Ishikawa (cell line): ENCODE measurements at regions not wholly inside any gene's neighbourhood (a gene's known extent, or its start where the extent isn't known, plus 50 kb on each side); places are given as distances from the start of the nearest gene placed in this dataset.

Experiments
- CEBPB ChIP-seq: IDR thresholded peaks from 2 replicates; pipeline ENCODE4 v1.6.1; 2012
- CREB1 ChIP-seq: IDR thresholded peaks from 2 replicates; pipeline ENCODE4 v1.6.1; 2012; ENCODE audit warnings: low read depth
- EGR1 ChIP-seq: IDR thresholded peaks from 2 replicates; pipeline ENCODE4 v1.6.1; 2012
- EP300 ChIP-seq: IDR thresholded peaks from 2 replicates; pipeline ENCODE4 v1.6.1; 2012; ENCODE audit warnings: borderline replicate concordance
- FOXM1 ChIP-seq: IDR thresholded peaks from 2 replicates; pipeline ENCODE4 v1.6.1; 2012; ENCODE audit warnings: low read depth, borderline replicate concordance
- MAX ChIP-seq: IDR thresholded peaks from 2 replicates; pipeline ENCODE4 v1.6.1; 2012
- RAD21 ChIP-seq: IDR thresholded peaks from 2 replicates; pipeline ENCODE4 v1.6.1; 2012; ENCODE audit warnings: low read depth
- REST ChIP-seq: IDR thresholded peaks from 2 replicates; pipeline ENCODE4 v1.6.1; 2012; ENCODE audit warnings: low read depth, mild to moderate bottlenecking
- TAF1 ChIP-seq: IDR thresholded peaks from 2 replicates; pipeline ENCODE4 v1.6.1; 2012; ENCODE audit warnings: low read depth, mild to moderate bottlenecking
- TCF12 ChIP-seq: IDR thresholded peaks from 2 replicates; pipeline ENCODE4 v1.6.1; 2012; ENCODE audit warnings: low read depth
- TEAD4 ChIP-seq: IDR thresholded peaks from 2 replicates; pipeline ENCODE4 v1.6.1; 2012
- USF1 ChIP-seq: IDR thresholded peaks from 2 replicates; pipeline ENCODE4 v1.6.1; 2012
- YY1 ChIP-seq: IDR thresholded peaks from 2 replicates; pipeline ENCODE4 v1.6.1; 2012; ENCODE audit warnings: low read depth

- TF ChIP-seq MAX (no peak), REST (no peak), EP300 (no peak), TCF12 (no peak), CREB1 (no peak), CEBPB (no peak), TAF1 (no peak), FOXM1 (no peak), USF1 (no peak), YY1 (no peak), TEAD4 (no peak), RAD21 (no peak), EGR1 (no peak)
Measured at GRCh38 chr6:91137286-91137685, 550.4 kb upstream of the MAP3K7 start.
